ENCODE measurements at regions not wholly inside any gene's neighbourhood (a gene's known extent, or its start where the extent isn't known, plus 50 kb on each side); places are given as distances from the start of the nearest gene placed in this dataset.

- TF ChIP-seq, protein P1, sequence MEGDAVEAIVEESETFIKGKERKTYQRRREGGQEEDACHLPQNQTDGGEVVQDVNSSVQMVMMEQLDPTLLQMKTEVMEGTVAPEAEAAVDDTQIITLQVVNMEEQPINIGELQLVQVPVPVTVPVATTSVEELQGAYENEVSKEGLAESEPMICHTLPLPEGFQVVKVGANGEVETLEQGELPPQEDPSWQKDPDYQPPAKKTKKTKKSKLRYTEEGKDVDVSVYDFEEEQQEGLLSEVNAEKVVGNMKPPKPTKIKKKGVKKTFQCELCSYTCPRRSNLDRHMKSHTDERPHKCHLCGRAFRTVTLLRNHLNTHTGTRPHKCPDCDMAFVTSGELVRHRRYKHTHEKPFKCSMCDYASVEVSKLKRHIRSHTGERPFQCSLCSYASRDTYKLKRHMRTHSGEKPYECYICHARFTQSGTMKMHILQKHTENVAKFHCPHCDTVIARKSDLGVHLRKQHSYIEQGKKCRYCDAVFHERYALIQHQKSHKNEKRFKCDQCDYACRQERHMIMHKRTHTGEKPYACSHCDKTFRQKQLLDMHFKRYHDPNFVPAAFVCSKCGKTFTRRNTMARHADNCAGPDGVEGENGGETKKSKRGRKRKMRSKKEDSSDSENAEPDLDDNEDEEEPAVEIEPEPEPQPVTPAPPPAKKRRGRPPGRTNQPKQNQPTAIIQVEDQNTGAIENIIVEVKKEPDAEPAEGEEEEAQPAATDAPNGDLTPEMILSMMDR (IDR thresholded peaks at IDR 0.05), result no peak
- TF ChIP-seq POLR2A (IDR thresholded peaks at IDR 0.05), result no peak
These were observed 222.4 kb upstream of the ANKRD30A start for GRCh38 chr10:36903040-36903439.

All from Peyer's patch (tissue), 4 donors.